WTC11 (cell line): ENCODE measurements at regions not wholly inside any gene's neighbourhood (a gene's known extent, or its start where the extent isn't known, plus 50 kb on each side); places are given as distances from the start of the nearest gene placed in this dataset.
"Not testable (repeated sequence)": the region's sequence is repeated elsewhere in the genome, so short reads cannot be mapped to it uniquely, and the experiment has no call there.

Experiments
- ATAC-seq: fragments of 200-7000 bp; cut with Tn5 transposase; 2 replicates; pipeline ENCODE4 v1.10.0; 2021; ENCODE audit warnings: mild to moderate bottlenecking, moderate library complexity
- CTCF ChIA-PET: fragments of 300-600 bp; sonication (Branson Sonifier 250); formaldehyde crosslinking; loops from one replicate; lab custom pipeline; 2021; ENCODE audit warnings: antibody characterized with exemption; lab: Charles Lee
- POLR2A ChIA-PET: fragments of 350-600 bp; sonication (Branson Sonifier 250); formaldehyde crosslinking; loops from one replicate; lab custom pipeline; 2021; ENCODE audit warnings: antibody characterized with exemption; lab: Charles Lee
- DNase-seq: peaks from one replicate; pipeline ENCODE4 v3.0.0; 2021; ENCODE audit warnings: low spot score
- H3K27ac Mint-ChIP-seq: 2 replicates; pipeline ENCODE4 v1.8.0; 2021; ENCODE audit warnings: mixed read lengths
- H3K27me3 Mint-ChIP-seq: 2 replicates; pipeline ENCODE4 v1.8.0; 2021; ENCODE audit warnings: low read depth, mild to moderate bottlenecking, moderate library complexity, mixed read lengths
- H3K36me3 Mint-ChIP-seq: 2 replicates; pipeline ENCODE4 v1.8.0; 2021; ENCODE audit warnings: mixed read lengths
- H3K4me1 Mint-ChIP-seq: 2 replicates; pipeline ENCODE4 v1.8.0; 2022; ENCODE audit warnings: mixed read lengths
- H3K4me3 Mint-ChIP-seq: 2 replicates; pipeline ENCODE4 v1.8.0; 2021; ENCODE audit warnings: mild to moderate bottlenecking, moderate library complexity, mixed read lengths
- H3K9me3 Mint-ChIP-seq: 2 replicates; pipeline ENCODE4 v1.8.0; 2021; ENCODE audit warnings: mixed read lengths
- CTCF ChIP-seq: fragments of 200-600 bp; IDR thresholded peaks from 2 replicates; pipeline ENCODE4 v1.8.0; 2022; ENCODE audit warnings: antibody characterized with exemption
- JUN ChIP-seq: sonication (generic); formaldehyde crosslinking; IDR thresholded peaks from 2 replicates; pipeline ENCODE4 v1.8.0; 2023; ENCODE audit warnings: mild to moderate bottlenecking, missing genetic modification reagents
- KAT7 ChIP-seq: sonication (generic); formaldehyde crosslinking; IDR thresholded peaks from 2 replicates; pipeline ENCODE4 v1.8.1; 2023; ENCODE audit warnings: missing genetic modification reagents, mild to moderate bottlenecking, borderline replicate concordance
- MXD4 ChIP-seq: fragments of 250-450 bp; sonication (Bioruptor Pico); IDR thresholded peaks from 2 replicates; pipeline ENCODE4 v1.8.0; 2021; ENCODE audit warnings: mild to moderate bottlenecking, moderate library complexity, borderline replicate concordance
- NFE2L1 ChIP-seq: sonication (generic); formaldehyde crosslinking; IDR thresholded peaks from 2 replicates; pipeline ENCODE4 v1.8.1; 2023; ENCODE audit warnings: missing genetic modification reagents
- NR1H2 ChIP-seq: sonication (generic); formaldehyde crosslinking; IDR thresholded peaks from 2 replicates; pipeline ENCODE4 v1.9.0; 2021; ENCODE audit warnings: mild to moderate bottlenecking, moderate library complexity, missing genetic modification reagents
- NR3C1 ChIP-seq: sonication (generic); formaldehyde crosslinking; conservative IDR thresholded peaks from 2 replicates; pipeline ENCODE4 v1.8.1; 2023; ENCODE audit warnings: low read depth, mild to moderate bottlenecking, missing genetic modification reagents
- OVOL2 ChIP-seq: fragments of 250-450 bp; sonication (Bioruptor Pico); IDR thresholded peaks from 2 replicates; pipeline ENCODE4 v1.9.0; 2021; ENCODE audit warnings: mild to moderate bottlenecking, borderline replicate concordance
- PRRX2 ChIP-seq: fragments of 250-450 bp; sonication (Bioruptor Pico); IDR thresholded peaks from 2 replicates; pipeline ENCODE4 v1.8.0; 2021; ENCODE audit warnings: mild to moderate bottlenecking
- RORB ChIP-seq: fragments of 250-450 bp; sonication (Bioruptor Pico); IDR thresholded peaks from 2 replicates; pipeline ENCODE4 v1.9.0; 2021; ENCODE audit warnings: mild to moderate bottlenecking
- ZMAT4 ChIP-seq: fragments of 250-450 bp; sonication (Bioruptor Pico); IDR thresholded peaks from 2 replicates; pipeline ENCODE4 v1.9.0; 2021; ENCODE audit warnings: mild to moderate bottlenecking
- ZNF219 ChIP-seq: sonication (generic); formaldehyde crosslinking; IDR thresholded peaks from 2 replicates; pipeline ENCODE4 v1.8.0; 2023; ENCODE audit warnings: missing genetic modification reagents, mild to moderate bottlenecking, borderline replicate concordance
- TF ChIP-seq, protein P1 (sequence below): fragments of 250-450 bp; sonication (Bioruptor Pico); IDR thresholded peaks from 2 replicates; pipeline ENCODE4 v1.9.0; 2021; ENCODE audit warnings: mild to moderate bottlenecking, borderline replicate concordance
- TF ChIP-seq, protein P2 (sequence below): sonication (generic); formaldehyde crosslinking; IDR thresholded peaks from 2 replicates; pipeline ENCODE4 v1.8.0; 2023; ENCODE audit warnings: missing genetic modification reagents, mild to moderate bottlenecking, borderline replicate concordance
- TF ChIP-seq, protein P3 (sequence below): sonication (generic); formaldehyde crosslinking; IDR thresholded peaks from 2 replicates; pipeline ENCODE4 v1.8.0; 2022; ENCODE audit warnings: mild to moderate bottlenecking, missing genetic modification reagents
- TF ChIP-seq, protein P4 (sequence below): sonication (generic); formaldehyde crosslinking; IDR thresholded peaks from 2 replicates; pipeline ENCODE4 v1.8.1; 2022; ENCODE audit warnings: mild to moderate bottlenecking, moderate library complexity, missing genetic modification reagents

- H3K36me3 Mint-ChIP-seq: no peaks in the 10 kb centered on the region
- ChIA-PET CTCF (no interaction called here), POLR2A (no interaction called here)
- no peaks in the 10 kb centered on the region for H3K9me3 Mint-ChIP-seq
- DNase-seq: no peak
- H3K27ac Mint-ChIP-seq: no peak overlapping the region
- ATAC-seq: no peak
- H3K4me3 Mint-ChIP-seq: no peak overlapping the region
- TF ChIP-seq CTCF (no peak), NFE2L1 (CRISPR knock-in tag) (no peak), MXD4 (CRISPR knock-in tag) (no peak), ZMAT4 (CRISPR knock-in tag) (no peak), JUN (no peak), RORB (CRISPR knock-in tag) (no peak), PRRX2 (CRISPR knock-in tag) (no peak), NR3C1 (no peak), KAT7 (no peak), NR1H2 (CRISPR knock-in tag) (no peak), ZNF219 (CRISPR knock-in tag) (no peak), OVOL2 (CRISPR knock-in tag) (no peak)
- TF ChIP-seq, protein P1, sequence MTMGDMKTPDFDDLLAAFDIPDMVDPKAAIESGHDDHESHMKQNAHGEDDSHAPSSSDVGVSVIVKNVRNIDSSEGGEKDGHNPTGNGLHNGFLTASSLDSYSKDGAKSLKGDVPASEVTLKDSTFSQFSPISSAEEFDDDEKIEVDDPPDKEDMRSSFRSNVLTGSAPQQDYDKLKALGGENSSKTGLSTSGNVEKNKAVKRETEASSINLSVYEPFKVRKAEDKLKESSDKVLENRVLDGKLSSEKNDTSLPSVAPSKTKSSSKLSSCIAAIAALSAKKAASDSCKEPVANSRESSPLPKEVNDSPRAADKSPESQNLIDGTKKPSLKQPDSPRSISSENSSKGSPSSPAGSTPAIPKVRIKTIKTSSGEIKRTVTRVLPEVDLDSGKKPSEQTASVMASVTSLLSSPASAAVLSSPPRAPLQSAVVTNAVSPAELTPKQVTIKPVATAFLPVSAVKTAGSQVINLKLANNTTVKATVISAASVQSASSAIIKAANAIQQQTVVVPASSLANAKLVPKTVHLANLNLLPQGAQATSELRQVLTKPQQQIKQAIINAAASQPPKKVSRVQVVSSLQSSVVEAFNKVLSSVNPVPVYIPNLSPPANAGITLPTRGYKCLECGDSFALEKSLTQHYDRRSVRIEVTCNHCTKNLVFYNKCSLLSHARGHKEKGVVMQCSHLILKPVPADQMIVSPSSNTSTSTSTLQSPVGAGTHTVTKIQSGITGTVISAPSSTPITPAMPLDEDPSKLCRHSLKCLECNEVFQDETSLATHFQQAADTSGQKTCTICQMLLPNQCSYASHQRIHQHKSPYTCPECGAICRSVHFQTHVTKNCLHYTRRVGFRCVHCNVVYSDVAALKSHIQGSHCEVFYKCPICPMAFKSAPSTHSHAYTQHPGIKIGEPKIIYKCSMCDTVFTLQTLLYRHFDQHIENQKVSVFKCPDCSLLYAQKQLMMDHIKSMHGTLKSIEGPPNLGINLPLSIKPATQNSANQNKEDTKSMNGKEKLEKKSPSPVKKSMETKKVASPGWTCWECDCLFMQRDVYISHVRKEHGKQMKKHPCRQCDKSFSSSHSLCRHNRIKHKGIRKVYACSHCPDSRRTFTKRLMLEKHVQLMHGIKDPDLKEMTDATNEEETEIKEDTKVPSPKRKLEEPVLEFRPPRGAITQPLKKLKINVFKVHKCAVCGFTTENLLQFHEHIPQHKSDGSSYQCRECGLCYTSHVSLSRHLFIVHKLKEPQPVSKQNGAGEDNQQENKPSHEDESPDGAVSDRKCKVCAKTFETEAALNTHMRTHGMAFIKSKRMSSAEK: no peak
- TF ChIP-seq, protein P2, sequence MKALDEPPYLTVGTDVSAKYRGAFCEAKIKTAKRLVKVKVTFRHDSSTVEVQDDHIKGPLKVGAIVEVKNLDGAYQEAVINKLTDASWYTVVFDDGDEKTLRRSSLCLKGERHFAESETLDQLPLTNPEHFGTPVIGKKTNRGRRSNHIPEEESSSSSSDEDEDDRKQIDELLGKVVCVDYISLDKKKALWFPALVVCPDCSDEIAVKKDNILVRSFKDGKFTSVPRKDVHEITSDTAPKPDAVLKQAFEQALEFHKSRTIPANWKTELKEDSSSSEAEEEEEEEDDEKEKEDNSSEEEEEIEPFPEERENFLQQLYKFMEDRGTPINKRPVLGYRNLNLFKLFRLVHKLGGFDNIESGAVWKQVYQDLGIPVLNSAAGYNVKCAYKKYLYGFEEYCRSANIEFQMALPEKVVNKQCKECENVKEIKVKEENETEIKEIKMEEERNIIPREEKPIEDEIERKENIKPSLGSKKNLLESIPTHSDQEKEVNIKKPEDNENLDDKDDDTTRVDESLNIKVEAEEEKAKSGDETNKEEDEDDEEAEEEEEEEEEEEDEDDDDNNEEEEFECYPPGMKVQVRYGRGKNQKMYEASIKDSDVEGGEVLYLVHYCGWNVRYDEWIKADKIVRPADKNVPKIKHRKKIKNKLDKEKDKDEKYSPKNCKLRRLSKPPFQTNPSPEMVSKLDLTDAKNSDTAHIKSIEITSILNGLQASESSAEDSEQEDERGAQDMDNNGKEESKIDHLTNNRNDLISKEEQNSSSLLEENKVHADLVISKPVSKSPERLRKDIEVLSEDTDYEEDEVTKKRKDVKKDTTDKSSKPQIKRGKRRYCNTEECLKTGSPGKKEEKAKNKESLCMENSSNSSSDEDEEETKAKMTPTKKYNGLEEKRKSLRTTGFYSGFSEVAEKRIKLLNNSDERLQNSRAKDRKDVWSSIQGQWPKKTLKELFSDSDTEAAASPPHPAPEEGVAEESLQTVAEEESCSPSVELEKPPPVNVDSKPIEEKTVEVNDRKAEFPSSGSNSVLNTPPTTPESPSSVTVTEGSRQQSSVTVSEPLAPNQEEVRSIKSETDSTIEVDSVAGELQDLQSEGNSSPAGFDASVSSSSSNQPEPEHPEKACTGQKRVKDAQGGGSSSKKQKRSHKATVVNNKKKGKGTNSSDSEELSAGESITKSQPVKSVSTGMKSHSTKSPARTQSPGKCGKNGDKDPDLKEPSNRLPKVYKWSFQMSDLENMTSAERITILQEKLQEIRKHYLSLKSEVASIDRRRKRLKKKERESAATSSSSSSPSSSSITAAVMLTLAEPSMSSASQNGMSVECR (CRISPR knock-in tag): no peak
- TF ChIP-seq, protein P3, sequence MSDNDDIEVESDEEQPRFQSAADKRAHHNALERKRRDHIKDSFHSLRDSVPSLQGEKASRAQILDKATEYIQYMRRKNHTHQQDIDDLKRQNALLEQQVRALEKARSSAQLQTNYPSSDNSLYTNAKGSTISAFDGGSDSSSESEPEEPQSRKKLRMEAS: no peak
- TF ChIP-seq, all 79 proteins: peak for 0
- no peaks in the 10 kb centered on the region for H3K4me1 Mint-ChIP-seq
- H3K27me3 Mint-ChIP-seq: no peaks in the 10 kb centered on the region
These were observed 228.5 kb downstream of the RTP5 start for GRCh38 chr2:242098034-242098433.

GRCh38 chr2:242098445-242099128 is 229.1 kb downstream of the RTP5 start:
- no peak overlapping the region for H3K27ac Mint-ChIP-seq
- no peak overlapping the region for H3K4me3 Mint-ChIP-seq
- ATAC-seq: no peak

DNA sequence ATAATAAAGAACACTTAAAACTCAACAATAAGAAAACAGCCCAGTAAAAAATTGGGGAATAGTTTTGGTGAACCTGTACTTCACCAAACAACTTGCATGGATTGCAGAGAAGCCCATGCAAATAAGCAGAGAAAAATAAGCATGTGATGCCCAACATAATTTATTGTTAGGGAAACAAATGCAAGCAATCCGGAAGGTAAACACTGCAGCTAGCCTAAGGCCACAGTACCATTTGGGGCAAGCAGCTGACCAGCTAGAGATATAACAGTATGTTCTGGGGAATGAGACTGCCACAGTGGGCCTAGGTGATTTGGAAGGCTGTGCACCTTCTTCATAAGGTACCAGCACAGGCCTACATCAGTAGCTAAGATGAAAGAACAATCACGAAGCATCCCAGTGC is 233.6 kb downstream of the RTP5 start:
- Mint-ChIP-seq H3K36me3 (peaks cover 14% of the 10 kb centered on the region), H3K9me3 (peaks cover 14% of the 10 kb centered on the region)
- H3K27ac Mint-ChIP-seq, DNase-seq, ATAC-seq, H3K4me3 Mint-ChIP-seq, H3K4me1 Mint-ChIP-seq, POLR2A ChIA-PET, CTCF ChIA-PET, H3K27me3 Mint-ChIP-seq: not testable (repeated sequence)

More at GRCh38 chr2:242098445-242099128, 229.1 kb downstream of the RTP5 start:
- ChIA-PET CTCF (no interaction called here), POLR2A (no interaction called here)
- TF ChIP-seq, protein P4, sequence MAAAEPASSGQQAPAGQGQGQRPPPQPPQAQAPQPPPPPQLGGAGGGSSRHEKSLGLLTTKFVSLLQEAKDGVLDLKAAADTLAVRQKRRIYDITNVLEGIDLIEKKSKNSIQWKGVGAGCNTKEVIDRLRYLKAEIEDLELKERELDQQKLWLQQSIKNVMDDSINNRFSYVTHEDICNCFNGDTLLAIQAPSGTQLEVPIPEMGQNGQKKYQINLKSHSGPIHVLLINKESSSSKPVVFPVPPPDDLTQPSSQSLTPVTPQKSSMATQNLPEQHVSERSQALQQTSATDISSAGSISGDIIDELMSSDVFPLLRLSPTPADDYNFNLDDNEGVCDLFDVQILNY: no peak
- Mint-ChIP-seq H3K4me1 (no peaks in the 10 kb centered on the region), H3K9me3 (no peaks in the 10 kb centered on the region), H3K36me3 (no peaks in the 10 kb centered on the region), H3K27me3 (no peaks in the 10 kb centered on the region)
- DNase-seq: no peak

GRCh38 chr2:242104202-242104956 is 234.8 kb downstream of the RTP5 start:
- H3K27ac Mint-ChIP-seq, H3K4me3 Mint-ChIP-seq, ATAC-seq, DNase-seq, H3K4me1 Mint-ChIP-seq, CTCF ChIA-PET, H3K27me3 Mint-ChIP-seq, POLR2A ChIA-PET: not testable (repeated sequence)
- Mint-ChIP-seq H3K36me3 (peaks cover 14% of the 10 kb centered on the region), H3K9me3 (peaks cover 14% of the 10 kb centered on the region)
